Parathyroid adenoma (tissue), 2 donors: ENCODE measurements at regions not wholly inside any gene's neighbourhood (a gene's known extent, or its start where the extent isn't known, plus 50 kb on each side); places are given as distances from the start of the nearest gene placed in this dataset.

Experiments used
- H2AFZ ChIP-seq: fragments of 300-600 bp; sonication (generic); one replicate; pipeline ENCODE4 v1.7.0; 2017; ENCODE audit warnings: antibody characterized with exemption, mild to moderate bottlenecking
- H3K27ac ChIP-seq: fragments of 300-600 bp; sonication (generic); one replicate; pipeline ENCODE4 v1.7.0; 2017
- H3K27me3 ChIP-seq: fragments of 300-600 bp; sonication (generic); one replicate; pipeline ENCODE4 v1.7.0; 2017; ENCODE audit warnings: low read length; ENCODE audit not compliant: control insufficient read depth, insufficient read depth
- H3K36me3 ChIP-seq: fragments of 300-600 bp; sonication (generic); one replicate; pipeline ENCODE4 v1.7.0; 2017; ENCODE audit warnings: low read length; ENCODE audit not compliant: control insufficient read depth, insufficient read depth
- H3K4me1 ChIP-seq: fragments of 300-600 bp; sonication (generic); one replicate; pipeline ENCODE4 v1.7.0; 2017; ENCODE audit warnings: control low read depth
- H3K4me2 ChIP-seq: fragments of 300-600 bp; sonication (generic); one replicate; pipeline ENCODE4 v1.7.0; 2017; ENCODE audit warnings: low read length
- H3K4me3 ChIP-seq: fragments of 300-600 bp; sonication (generic); one replicate; pipeline ENCODE4 v1.7.0; 2017; ENCODE audit warnings: low read depth, low read length
- H3K79me2 ChIP-seq: fragments of 300-600 bp; sonication (generic); one replicate; pipeline ENCODE4 v1.7.0; 2017; ENCODE audit warnings: control low read depth
- H3K9ac ChIP-seq: fragments of 300-600 bp; sonication (generic); one replicate; pipeline ENCODE4 v1.7.0; 2017; ENCODE audit warnings: mild to moderate bottlenecking
- H3K9me3 ChIP-seq: fragments of 300-600 bp; sonication (generic); one replicate; pipeline ENCODE4 v1.7.0; 2017; ENCODE audit warnings: low read length; ENCODE audit not compliant: control insufficient read depth
- TF ChIP-seq, protein P1 (sequence below): fragments of 300-600 bp; sonication (generic); IDR thresholded peaks from one replicate; pipeline ENCODE4 v1.7.0; 2017; ENCODE audit warnings: antibody characterized with exemption, mild to moderate bottlenecking
- donor health status: primary hyperparathyroidism.

DNA sequence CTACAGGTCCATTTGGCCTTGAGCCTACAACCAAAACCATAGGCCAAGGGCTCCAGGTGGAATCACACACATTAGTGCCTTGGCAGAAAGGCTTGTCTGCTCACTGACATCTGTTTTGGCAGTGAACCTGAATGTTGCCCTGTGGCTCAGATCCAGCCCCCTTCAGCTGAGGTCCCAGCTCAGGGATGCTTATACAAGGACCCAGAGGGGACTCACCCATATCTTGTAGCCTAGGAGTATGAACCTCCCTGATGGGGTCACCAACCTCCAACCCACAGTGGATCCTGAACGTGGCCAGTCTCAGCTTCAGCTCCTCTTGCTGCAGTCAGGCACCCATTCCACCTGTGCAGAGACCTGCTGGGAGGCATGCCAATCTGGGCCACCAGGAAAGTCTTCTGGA is 50.8 kb upstream of the HMX1 start:
- H3K79me2 ChIP-seq, result no peaks in the 10 kb centered on the region
- TF ChIP-seq, protein P1, sequence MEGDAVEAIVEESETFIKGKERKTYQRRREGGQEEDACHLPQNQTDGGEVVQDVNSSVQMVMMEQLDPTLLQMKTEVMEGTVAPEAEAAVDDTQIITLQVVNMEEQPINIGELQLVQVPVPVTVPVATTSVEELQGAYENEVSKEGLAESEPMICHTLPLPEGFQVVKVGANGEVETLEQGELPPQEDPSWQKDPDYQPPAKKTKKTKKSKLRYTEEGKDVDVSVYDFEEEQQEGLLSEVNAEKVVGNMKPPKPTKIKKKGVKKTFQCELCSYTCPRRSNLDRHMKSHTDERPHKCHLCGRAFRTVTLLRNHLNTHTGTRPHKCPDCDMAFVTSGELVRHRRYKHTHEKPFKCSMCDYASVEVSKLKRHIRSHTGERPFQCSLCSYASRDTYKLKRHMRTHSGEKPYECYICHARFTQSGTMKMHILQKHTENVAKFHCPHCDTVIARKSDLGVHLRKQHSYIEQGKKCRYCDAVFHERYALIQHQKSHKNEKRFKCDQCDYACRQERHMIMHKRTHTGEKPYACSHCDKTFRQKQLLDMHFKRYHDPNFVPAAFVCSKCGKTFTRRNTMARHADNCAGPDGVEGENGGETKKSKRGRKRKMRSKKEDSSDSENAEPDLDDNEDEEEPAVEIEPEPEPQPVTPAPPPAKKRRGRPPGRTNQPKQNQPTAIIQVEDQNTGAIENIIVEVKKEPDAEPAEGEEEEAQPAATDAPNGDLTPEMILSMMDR, result no peak
- no peaks in the 10 kb centered on the region for H3K4me1 ChIP-seq
- H3K36me3 ChIP-seq, result no peaks in the 10 kb centered on the region
- H3K4me3 ChIP-seq, result no peak overlapping the region
- no peak overlapping the region for H3K27ac ChIP-seq
- no peak overlapping the region for H3K4me2 ChIP-seq
- H2AFZ ChIP-seq, result no peak overlapping the region
- no peaks in the 10 kb centered on the region for H3K27me3 ChIP-seq
- no peak overlapping the region for H3K9ac ChIP-seq
- no peaks in the 10 kb centered on the region for H3K9me3 ChIP-seq

- H3K4me2 ChIP-seq, result no peak overlapping the region
- H2AFZ ChIP-seq, result no peak overlapping the region
- H3K4me3 ChIP-seq, result no peak overlapping the region
- no peak overlapping the region for H3K9ac ChIP-seq
- TF ChIP-seq, protein P1, result no peak
- no peaks in the 10 kb centered on the region for H3K27me3 ChIP-seq
- H3K4me1 ChIP-seq, result no peaks in the 10 kb centered on the region
- no peaks in the 10 kb centered on the region for H3K79me2 ChIP-seq
- H3K9me3 ChIP-seq, result no peaks in the 10 kb centered on the region
- H3K27ac ChIP-seq, result no peak overlapping the region
- no peaks in the 10 kb centered on the region for H3K36me3 ChIP-seq
These were observed 49.8 kb upstream of the HMX1 start for GRCh38 chr4:8921465-8921864.
